Thyroid gland (tissue), 4 donors: ENCODE measurements at regions not wholly inside any gene's neighbourhood (a gene's known extent, or its start where the extent isn't known, plus 50 kb on each side); places are given as distances from the start of the nearest gene placed in this dataset.

Experiments
- POLR2A ChIP-seq, 2 donors: fragments of 450-650 bp; IDR thresholded peaks; one replicate each; pipeline ENCODE4 v1.6.1; 2017; ENCODE audit warnings: antibody characterized with exemption in 2 of 2, mild to moderate bottlenecking in 2 of 2, moderate library complexity in 1 of 2
- TF ChIP-seq, protein P1 (sequence below), 6 experiments: fragments of 200-600 bp in 3 of 6; fragments of 450-650 bp in 3 of 6; sonication (generic) in 3 of 6; IDR thresholded peaks; one replicate each; pipeline ENCODE4 v1.5.1; 2016 to 2019; ENCODE audit warnings: antibody characterized with exemption in 6 of 6, mild to moderate bottlenecking in 2 of 6, inconsistent platforms in 1 of 6, moderate library complexity in 1 of 6

DNA sequence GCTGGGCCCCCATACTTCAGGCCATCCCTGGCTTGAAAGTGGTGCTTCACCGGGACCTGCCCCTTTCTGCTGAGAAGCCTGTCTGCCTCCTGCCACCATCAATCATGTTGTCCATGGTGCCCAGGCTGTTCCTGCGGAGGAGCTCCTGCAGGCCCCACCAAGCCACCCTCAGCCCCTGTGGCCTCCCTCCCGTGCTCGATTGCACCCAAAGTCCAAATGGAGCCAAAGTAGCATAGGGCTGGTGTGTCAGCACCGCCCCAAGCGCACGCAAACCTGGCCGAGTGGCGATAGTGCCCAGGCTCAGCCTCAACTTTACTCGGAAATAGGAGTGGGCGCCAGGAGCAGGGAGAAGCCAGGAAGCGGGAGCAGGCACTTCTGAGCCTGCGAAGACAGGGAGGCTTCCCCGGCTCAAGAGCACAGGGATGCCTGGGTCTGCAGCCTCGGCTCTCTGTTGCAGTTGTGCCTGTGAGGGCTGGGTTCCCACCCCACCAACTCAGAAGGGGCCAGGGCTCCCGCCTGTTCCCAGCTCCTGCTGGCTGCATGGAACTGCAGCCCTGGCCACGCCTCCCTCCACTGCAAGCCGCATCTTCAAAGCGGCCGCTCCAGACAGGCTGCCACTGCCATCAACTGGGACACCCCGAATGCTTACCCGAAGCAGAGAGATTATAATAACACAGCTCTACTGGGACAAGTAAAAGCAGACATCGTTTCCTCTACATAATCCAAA is 203.0 kb downstream of the ARRDC4 start:
- TF ChIP-seq, protein P1, sequence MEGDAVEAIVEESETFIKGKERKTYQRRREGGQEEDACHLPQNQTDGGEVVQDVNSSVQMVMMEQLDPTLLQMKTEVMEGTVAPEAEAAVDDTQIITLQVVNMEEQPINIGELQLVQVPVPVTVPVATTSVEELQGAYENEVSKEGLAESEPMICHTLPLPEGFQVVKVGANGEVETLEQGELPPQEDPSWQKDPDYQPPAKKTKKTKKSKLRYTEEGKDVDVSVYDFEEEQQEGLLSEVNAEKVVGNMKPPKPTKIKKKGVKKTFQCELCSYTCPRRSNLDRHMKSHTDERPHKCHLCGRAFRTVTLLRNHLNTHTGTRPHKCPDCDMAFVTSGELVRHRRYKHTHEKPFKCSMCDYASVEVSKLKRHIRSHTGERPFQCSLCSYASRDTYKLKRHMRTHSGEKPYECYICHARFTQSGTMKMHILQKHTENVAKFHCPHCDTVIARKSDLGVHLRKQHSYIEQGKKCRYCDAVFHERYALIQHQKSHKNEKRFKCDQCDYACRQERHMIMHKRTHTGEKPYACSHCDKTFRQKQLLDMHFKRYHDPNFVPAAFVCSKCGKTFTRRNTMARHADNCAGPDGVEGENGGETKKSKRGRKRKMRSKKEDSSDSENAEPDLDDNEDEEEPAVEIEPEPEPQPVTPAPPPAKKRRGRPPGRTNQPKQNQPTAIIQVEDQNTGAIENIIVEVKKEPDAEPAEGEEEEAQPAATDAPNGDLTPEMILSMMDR (IDR thresholded peaks at IDR 0.05): no peak
- no peak for TF ChIP-seq POLR2A (IDR thresholded peaks at IDR 0.05)
